ENCODE measurements at regions not wholly inside any gene's neighbourhood (a gene's known extent, or its start where the extent isn't known, plus 50 kb on each side); places are given as distances from the start of the nearest gene placed in this dataset.

DNA sequence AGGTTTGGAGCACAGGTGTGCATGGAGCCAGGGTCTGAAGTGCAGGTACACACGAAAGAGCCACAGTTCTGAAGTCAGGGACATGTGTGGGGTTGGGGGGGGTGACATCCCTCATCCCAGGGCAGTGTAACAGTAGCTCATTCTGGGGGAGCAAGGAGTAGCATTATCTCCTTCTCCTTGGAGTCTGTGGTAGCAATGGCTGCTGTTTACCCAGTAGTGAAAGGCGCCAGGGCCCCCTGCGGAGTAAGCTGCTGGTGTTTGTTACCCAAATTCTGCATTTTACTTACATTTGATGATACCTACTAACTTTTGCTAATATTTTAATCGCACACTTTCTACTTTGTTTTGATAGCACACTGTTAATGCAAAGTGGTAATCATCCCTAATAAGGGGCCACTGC lies 665.5 kb downstream of the GATA3 start:
- Histone ChIP-seq H3K4me1 (ENCODE audit: control insufficient read depth, low read length) (no peaks in the 10 kb centered on the region), H3K4me3 (ENCODE audit: low read length) (no peak overlapping the region), H3K27ac (ENCODE audit: low read depth, low read length) (no peak overlapping the region), H3K79me2 (ENCODE audit: control insufficient read depth, low read length) (no peaks in the 10 kb centered on the region), H3K4me2 (ENCODE audit: low read length) (no peak overlapping the region), H3K9me2 (replicated peaks; ENCODE audit: control insufficient read depth, low read length) (no peaks in the 10 kb centered on the region), H3K27me3 (ENCODE audit: control insufficient read depth, low read length) (no peaks in the 10 kb centered on the region), H3F3A (ENCODE audit: control insufficient read depth, insufficient read depth) (no peaks in the 10 kb centered on the region), H3K36me3 (ENCODE audit: control insufficient read depth, low read length) (no peaks in the 10 kb centered on the region), H3K9me3 (ENCODE audit: control insufficient read depth, insufficient read depth, low read length) (no peaks in the 10 kb centered on the region; the same call in 1 of the 2 replicates), H4K20me1 (ENCODE audit: control insufficient read depth, insufficient read depth, low read depth, low read length) (no peaks in the 10 kb centered on the region)
- TF ChIP-seq EZH2phosphoT487 (IDR thresholded peaks at IDR 0.05; ENCODE audit: borderline replicate concordance, low read length): no peak

DNA sequence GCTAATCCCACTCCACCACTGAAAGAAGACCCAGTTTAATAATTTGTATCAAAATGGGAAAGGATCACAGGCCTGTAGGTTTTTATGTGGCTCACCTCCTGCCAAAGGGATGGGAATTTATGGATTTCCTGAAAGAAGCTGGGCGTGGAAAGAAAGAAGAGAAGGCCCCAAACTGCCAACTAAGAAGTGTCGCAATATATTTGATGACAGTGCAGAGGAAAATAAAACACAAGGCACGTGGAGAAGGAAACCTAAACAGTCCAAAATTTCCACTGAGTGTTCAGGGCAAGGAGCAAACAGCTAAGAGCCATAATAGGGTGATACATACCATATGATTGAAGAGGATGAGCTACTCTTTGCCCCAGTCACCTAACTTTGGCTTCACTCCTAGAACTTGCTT lies 667.2 kb downstream of the GATA3 start:
- Histone ChIP-seq H3K9me3 (ENCODE audit: control insufficient read depth, insufficient read depth, low read length) (no peaks in the 10 kb centered on the region; the same call in 1 of the 2 replicates), H3F3A (ENCODE audit: control insufficient read depth, insufficient read depth) (no peaks in the 10 kb centered on the region), H3K36me3 (ENCODE audit: control insufficient read depth, low read length) (no peaks in the 10 kb centered on the region), H3K4me1 (ENCODE audit: control insufficient read depth, low read length) (no peaks in the 10 kb centered on the region), H3K79me2 (ENCODE audit: control insufficient read depth, low read length) (no peaks in the 10 kb centered on the region), H3K27me3 (ENCODE audit: control insufficient read depth, low read length) (no peaks in the 10 kb centered on the region), H3K4me3 (ENCODE audit: low read length) (no peak overlapping the region), H4K20me1 (ENCODE audit: control insufficient read depth, insufficient read depth, low read depth, low read length) (no peaks in the 10 kb centered on the region), H3K4me2 (ENCODE audit: low read length) (no peak overlapping the region), H3K9me2 (replicated peaks; ENCODE audit: control insufficient read depth, low read length) (no peaks in the 10 kb centered on the region), H3K27ac (ENCODE audit: low read depth, low read length) (no peak overlapping the region)
- TF ChIP-seq, protein P1, sequence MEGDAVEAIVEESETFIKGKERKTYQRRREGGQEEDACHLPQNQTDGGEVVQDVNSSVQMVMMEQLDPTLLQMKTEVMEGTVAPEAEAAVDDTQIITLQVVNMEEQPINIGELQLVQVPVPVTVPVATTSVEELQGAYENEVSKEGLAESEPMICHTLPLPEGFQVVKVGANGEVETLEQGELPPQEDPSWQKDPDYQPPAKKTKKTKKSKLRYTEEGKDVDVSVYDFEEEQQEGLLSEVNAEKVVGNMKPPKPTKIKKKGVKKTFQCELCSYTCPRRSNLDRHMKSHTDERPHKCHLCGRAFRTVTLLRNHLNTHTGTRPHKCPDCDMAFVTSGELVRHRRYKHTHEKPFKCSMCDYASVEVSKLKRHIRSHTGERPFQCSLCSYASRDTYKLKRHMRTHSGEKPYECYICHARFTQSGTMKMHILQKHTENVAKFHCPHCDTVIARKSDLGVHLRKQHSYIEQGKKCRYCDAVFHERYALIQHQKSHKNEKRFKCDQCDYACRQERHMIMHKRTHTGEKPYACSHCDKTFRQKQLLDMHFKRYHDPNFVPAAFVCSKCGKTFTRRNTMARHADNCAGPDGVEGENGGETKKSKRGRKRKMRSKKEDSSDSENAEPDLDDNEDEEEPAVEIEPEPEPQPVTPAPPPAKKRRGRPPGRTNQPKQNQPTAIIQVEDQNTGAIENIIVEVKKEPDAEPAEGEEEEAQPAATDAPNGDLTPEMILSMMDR (IDR thresholded peaks at IDR 0.05; ENCODE audit: low read depth, low read length, poor library complexity, severe bottlenecking): no peak
- no peak for TF ChIP-seq EZH2phosphoT487 (IDR thresholded peaks at IDR 0.05; ENCODE audit: borderline replicate concordance, low read length)

DNA sequence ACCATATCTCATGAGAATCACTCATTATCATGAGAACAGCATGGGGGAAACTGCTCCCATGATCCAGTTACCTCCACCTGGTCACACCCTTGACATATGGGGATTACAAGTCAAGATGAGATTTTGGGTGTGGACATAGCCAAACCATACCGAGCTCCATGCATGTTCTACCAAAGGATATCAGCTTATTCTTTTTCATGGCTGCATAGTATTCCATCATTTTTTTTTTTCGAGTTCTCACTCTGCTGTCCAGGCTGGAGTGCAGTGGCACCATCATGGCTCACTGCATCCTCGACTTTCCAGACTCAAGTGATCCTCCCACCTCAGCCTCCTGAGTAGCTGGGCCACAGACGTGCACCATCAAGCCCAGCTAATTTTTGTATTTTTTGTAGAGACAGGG lies 668.3 kb downstream of the GATA3 start:
- H3F3A ChIP-seq (ENCODE audit: control insufficient read depth, insufficient read depth): no peaks in the 10 kb centered on the region
- TF ChIP-seq EZH2phosphoT487 (IDR thresholded peaks at IDR 0.05; ENCODE audit: borderline replicate concordance, low read length): no peak
- TF ChIP-seq, protein P1 (IDR thresholded peaks at IDR 0.05; ENCODE audit: low read depth, low read length, poor library complexity, severe bottlenecking): no peak
- H3K4me1 ChIP-seq (ENCODE audit: control insufficient read depth, low read length): no peaks in the 10 kb centered on the region
- H3K27ac ChIP-seq (ENCODE audit: low read depth, low read length): no peak overlapping the region
- no peak overlapping the region for H3K4me2 ChIP-seq (ENCODE audit: low read length)
- H4K20me1 ChIP-seq (ENCODE audit: control insufficient read depth, insufficient read depth, low read depth, low read length): no peaks in the 10 kb centered on the region
- no peaks in the 10 kb centered on the region for H3K36me3 ChIP-seq (ENCODE audit: control insufficient read depth, low read length)
- H3K4me3 ChIP-seq (ENCODE audit: low read length): no peak overlapping the region
- H3K27me3 ChIP-seq (ENCODE audit: control insufficient read depth, low read length): no peaks in the 10 kb centered on the region
- H3K9me2 ChIP-seq (replicated peaks; ENCODE audit: control insufficient read depth, low read length): no peaks in the 10 kb centered on the region
- H3K9me3 ChIP-seq (ENCODE audit: control insufficient read depth, insufficient read depth, low read length): no peaks in the 10 kb centered on the region; the same call in 1 of the 2 replicates
- H3K79me2 ChIP-seq (ENCODE audit: control insufficient read depth, low read length): no peaks in the 10 kb centered on the region

DNA sequence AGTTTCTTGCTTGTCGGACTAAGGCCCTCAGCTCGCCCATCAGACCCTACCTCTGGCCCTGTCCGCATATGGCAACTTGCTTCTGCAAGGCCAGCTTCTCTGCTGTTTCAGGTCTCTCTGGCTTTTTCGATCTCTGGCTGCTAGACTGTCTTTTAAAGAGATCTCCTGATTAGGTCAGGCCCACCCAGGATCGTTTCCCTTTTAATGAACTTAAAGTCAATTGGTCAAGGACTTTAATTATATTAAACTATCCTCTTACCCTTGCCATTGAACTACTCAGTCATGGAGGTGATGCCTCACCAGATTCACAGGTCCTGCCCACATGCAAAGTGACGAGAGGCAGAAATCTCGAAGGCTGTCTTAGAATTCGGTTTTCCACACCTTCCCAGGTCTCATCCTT lies 670.9 kb downstream of the GATA3 start:
- H3K4me3 ChIP-seq (ENCODE audit: low read length): no peak overlapping the region
- no peaks in the 10 kb centered on the region for H3K27me3 ChIP-seq (ENCODE audit: control insufficient read depth, low read length)
- H3K27ac ChIP-seq (ENCODE audit: low read depth, low read length): no peak overlapping the region
- TF ChIP-seq, protein P1 (IDR thresholded peaks at IDR 0.05; ENCODE audit: low read depth, low read length, poor library complexity, severe bottlenecking): no peak
- no peak for TF ChIP-seq EZH2phosphoT487 (IDR thresholded peaks at IDR 0.05; ENCODE audit: borderline replicate concordance, low read length)
- H3K4me1 ChIP-seq (ENCODE audit: control insufficient read depth, low read length): no peaks in the 10 kb centered on the region
- no peaks in the 10 kb centered on the region for H4K20me1 ChIP-seq (ENCODE audit: control insufficient read depth, insufficient read depth, low read depth, low read length)
- no peaks in the 10 kb centered on the region for H3K36me3 ChIP-seq (ENCODE audit: control insufficient read depth, low read length)
- H3K9me2 ChIP-seq (replicated peaks; ENCODE audit: control insufficient read depth, low read length): no peaks in the 10 kb centered on the region
- no peaks in the 10 kb centered on the region; the same call in 1 of the 2 replicates for H3K9me3 ChIP-seq (ENCODE audit: control insufficient read depth, insufficient read depth, low read length)
- no peaks in the 10 kb centered on the region for H3F3A ChIP-seq (ENCODE audit: control insufficient read depth, insufficient read depth)
- no peaks in the 10 kb centered on the region for H3K79me2 ChIP-seq (ENCODE audit: control insufficient read depth, low read length)
- no peak overlapping the region for H3K4me2 ChIP-seq (ENCODE audit: low read length)

Data from DOHH2 (cell line).